Fibroblast of peridontal ligament (primary cell): ENCODE measurements at regions not wholly inside any gene's neighbourhood (a gene's known extent, or its start where the extent isn't known, plus 50 kb on each side); places are given as distances from the start of the nearest gene placed in this dataset.
"Not testable (repeated sequence)": the region's sequence is repeated elsewhere in the genome, so short reads cannot be mapped to it uniquely, and the experiment has no call there.

ENCODE experiments used
- DNase-seq: peaks from one replicate; pipeline ENCODE4 v3.0.0-alpha.2; 2010; ENCODE audit errors: extremely low read depth

DNA sequence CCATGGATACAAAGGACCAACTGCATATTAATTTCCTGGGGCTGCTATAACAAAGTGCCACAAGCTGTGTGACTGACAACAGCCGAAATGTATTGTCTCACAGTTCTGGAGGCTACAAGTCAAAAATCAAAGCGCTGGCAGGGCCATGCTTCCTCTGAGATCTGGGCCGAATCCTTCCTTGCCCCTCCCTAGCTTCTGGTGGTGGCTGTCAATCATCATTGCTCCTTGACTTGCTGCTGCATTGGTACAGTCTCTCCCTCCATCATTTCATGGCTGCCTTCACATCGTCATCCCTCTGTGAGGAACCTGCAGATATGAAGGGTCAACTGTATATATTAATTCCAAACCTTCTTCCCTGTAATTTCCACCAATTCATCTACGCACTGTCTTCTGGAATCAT, 118.3 kb downstream of the EXOC5 start:
- DNase-seq: no peak

DNA sequence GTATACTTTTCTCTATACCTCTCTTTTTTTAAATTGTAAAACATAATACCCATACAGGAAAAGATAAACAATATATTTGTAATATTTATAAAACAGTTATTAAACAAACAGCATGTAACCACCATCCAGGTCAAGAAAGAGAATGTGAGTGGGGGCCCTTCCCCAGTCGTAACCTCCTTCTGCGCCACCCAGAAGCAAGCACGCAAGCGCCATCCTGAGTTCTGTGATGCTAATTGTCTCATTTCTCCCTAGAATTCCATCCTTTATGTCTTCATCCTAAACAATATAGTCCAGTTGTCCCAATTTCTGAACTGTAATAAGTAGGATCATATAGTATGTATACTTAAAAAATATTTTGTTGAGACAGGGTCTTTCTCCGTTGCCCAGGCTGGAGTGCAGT, 129.5 kb downstream of the EXOC5 start:
- DNase-seq: no peak

DNA sequence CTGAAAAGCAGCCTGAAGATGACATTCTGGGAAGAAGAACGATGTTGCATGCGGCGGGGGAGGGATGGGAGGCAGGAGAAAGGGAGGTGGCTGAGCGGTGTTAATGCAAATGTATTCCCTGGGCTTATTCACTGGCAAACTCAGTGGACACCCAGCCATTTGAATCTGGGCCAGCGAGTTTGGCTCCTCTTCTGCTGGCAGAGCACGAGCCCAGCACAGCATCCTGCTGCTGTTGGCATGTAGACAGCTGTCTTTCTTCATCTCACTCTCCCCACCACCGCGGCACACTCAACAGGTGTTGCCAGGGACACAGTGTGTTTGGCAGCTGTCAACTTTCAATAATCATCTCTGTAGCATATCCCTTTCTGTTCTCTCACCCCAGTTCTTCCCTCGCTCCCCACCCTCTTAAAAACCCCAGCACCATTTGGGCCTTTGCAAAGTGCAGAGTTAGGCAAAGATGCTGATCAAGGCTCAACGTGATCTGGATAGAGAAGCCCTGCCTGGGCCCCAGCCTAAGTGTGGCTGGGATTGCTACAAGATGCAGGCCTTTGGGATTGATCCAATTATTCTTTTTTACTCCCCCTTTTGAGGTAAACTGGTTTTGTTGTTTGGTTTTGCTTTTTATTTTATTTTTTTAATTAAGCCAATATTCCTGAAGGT, 131.9 kb downstream of the EXOC5 start:
- no peak for DNase-seq

DNA sequence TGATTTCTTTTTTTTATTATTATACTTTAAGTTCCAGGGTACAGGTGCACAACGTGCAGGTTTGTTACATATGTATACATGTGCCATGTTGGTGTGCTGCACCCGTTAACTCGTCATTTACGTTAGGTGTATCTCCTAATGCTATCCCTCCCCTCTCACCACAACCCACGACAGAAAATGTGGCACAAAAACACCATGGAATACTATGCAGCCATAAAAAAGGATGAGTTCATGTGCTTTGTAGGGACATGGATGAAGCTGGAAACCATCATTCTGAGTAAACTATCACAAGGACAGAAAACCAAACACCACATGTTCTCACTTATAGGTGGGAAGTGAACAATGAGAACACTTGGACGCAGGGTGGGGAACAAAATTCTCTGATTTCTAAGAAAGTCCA, 140.9 kb downstream of the EXOC5 start:
- DNase-seq: not testable (repeated sequence)

DNA sequence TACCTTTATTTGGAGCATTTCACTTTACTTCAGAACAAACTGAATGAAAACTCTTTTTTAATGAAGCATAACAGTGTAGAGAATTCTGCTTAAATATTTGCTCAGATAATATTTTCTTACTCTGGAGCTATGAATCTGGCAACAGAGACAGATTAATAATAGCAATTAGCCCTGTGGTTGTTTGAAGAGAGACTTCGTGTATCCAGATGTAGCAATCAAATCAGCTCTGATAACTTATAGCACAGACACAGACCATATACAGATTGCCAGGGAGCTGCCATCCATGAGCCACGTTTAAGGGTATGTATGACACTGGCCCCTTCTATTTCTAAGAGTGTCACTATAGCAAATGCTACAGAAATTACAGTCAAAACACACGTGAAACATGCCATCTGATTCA, 146.6 kb downstream of the EXOC5 start:
- no peak for DNase-seq

DNA sequence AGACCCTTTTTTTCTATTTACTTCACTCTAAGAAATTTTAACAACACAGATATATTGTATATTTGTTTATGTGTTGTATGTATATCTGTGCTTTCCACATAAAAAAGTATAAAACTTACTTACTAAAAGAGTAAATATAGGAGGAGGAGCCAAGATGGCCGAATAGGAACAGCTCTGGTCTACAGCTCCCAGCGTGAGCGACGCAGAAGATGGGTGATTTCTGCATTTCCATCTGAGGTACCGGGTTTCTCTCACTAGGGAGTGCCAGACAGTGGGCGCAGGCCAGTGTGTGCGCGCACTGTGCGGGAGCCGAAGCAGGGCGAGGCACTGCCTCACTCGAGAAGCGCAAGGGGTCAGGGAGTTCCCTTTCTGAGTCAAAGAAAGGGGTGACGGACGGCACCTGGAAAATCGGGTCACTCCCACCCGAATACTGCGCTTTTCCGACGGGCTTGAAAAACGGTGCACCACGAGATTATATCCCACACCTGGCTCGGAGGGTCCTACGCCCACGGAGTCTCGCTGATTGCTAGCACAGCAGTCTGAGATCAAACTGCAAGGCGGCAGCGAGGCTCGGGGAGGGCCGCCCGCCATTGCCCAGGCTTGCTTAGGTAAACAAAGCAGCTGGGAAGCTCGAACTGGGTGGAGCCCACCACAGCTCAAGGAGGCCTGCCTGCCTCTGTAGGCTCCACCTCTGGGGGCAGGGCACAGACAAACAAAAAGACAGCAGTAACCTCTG, 156.5 kb downstream of the EXOC5 start:
- DNase-seq: not testable (repeated sequence)

DNA sequence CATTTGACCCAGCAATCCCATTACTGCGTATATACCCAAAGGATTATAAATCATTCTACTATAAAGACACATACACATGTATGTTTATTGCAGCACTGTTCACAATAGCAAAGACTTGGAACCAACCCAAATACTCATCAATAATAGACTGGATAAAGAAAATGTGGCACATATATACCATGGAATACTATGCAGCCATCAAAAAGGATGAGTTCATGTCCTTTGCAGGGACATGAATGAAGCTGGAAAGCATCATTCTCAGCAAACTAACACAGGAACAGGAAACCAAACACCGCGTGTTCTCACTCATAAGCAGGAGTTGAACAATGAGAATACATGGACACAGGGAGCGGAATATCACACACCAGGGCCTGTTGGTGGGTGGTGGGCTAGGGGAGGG, 158.3 kb downstream of the EXOC5 start:
- DNase-seq: not testable (repeated sequence)

DNA sequence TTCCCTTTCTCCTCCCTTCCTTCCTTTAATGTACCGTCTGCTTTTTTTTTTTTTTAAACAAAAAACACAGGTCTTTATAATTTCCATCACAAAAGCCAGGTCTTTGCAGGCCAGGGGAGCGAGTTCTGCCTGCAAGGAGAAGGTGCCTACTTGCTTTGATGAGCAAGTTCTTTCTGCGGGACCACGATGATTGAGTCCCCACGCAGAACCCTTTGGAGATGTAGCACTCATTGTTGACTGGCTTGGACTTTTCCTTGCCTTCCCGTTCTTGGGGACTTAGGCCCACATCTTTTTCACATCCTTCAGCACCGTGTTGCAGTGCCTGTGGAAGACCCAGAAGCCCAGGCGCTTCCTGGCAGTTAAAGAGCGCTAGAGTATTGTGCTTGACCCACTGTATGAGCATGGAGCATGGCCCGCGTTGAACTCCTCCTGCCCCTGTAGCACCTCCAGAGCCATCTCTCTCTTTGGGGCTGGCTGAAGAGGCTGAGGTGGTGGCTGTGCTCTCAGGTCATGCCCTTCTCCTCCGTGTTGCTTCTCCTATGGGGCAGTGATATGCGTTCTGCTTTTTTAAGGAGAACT, 177.6 kb downstream of the EXOC5 start:
- DNase-seq: no peak

DNA sequence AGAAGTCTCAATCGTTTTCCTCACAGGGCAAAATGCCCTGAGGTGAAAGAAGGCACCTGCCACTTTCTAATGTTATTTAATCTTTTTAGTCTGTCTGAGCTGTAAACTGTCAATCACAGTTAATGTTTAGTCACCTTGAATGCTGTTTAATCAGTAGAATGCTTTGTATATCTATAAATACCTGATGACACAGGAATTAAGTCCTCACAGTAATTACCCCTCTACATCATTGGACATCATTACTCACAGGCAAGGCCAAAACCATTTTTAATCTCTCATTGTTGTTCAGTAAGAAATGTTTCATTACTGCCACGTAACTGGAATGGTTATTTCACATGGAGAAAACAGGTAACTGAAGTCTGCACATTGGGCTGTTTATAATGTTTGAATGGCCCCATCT, 178.8 kb downstream of the EXOC5 start:
- DNase-seq: no peak

DNA sequence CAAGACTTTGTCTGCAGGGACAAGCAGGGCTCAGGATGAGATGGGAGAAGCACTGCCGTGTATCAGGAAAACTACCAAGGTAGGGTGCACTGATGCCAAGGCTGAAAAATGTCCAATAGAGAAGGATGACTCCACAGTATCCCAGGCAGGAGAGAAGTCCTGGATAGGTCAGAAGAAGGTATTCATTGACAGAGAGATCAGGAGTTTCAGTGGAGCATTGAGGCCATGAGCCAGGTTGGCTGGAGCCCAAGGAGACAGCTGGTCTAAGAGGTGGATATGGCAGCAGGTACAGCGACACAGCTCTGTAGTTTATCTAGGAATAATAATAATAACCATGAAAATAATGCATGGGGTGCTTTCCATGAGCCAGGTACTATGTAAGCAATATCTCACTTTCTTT, 180.9 kb downstream of the EXOC5 start:
- DNase-seq: no peak

DNA sequence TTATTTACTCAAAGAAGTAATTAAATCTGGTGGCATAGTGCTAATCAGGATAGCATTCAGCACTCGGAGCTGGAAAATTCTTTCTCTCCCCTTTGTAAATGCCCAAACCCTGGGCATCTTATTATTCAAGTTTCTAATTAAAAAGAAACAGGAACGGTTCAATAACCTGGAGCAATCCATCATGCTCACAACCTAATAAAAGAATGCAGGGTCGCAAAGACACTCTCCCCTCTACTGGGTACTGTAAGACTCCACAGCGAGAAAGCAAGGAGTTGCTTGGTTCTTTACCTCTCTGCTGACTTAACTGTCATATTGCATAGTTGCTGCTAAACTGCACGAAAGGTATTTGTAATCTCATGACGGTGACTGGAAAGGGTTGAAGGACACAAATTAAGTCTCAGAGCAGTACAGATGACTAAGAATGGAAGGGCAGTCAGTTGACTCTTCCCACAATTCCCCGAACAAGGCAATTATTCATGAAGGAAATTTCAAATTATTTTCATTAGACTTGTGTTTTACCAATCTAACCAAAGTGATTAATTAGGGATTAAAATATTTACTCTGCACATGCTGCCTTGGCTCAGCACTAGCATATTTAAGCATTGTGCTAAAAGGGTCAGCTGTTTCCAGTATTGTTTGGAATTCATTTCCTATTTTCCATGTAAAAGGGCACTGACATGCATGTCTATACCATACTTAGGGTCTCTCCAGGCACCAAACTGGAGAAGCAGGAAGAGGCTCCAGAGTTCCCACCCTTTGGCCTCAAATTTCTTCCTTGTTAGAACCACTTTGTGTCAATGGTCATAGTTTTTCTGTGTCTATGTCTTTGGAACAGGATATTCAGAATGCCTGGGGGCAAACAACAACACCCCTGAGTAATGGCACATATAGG, 182.2 kb downstream of the EXOC5 start:
- DNase-seq: no peak

DNA sequence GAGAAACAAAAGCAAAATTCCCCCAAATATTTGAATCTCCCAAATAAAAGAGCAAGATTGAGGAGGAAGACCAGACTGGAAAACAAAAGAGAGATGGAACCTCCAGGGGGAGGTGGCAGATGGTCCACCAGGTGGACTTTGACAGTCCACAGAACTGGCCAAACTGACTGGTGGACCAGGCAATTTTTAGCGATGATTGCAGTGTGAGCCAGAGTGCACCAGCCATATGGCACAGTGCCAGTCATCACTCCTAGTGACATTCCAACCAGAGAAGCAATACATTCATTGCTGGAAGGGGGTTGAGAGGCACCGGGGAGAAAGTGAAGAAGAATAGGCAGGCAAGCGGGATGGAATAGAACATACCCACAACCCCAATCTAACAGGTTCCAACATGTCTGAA, 182.9 kb downstream of the EXOC5 start:
- DNase-seq: no peak

DNA sequence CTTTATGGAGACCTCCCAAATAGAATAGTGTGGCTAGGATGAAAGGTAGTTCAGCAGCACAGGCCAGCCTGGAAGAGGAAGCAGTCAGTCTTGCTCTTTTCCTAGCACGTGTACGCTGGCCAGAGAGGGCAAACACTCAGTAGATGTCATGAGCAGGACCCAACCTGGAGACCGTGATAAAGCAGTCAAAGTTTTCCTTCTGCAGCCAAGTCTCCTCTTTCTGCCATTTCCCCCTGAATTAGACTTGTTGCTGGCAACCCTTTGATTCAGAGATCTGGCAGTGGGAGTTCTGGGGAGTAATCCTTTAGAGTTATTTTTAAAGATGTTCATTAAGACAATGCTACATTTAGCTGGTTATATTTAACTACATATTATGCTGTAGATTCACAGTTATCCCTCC, 183.7 kb downstream of the EXOC5 start:
- DNase-seq: no peak

DNA sequence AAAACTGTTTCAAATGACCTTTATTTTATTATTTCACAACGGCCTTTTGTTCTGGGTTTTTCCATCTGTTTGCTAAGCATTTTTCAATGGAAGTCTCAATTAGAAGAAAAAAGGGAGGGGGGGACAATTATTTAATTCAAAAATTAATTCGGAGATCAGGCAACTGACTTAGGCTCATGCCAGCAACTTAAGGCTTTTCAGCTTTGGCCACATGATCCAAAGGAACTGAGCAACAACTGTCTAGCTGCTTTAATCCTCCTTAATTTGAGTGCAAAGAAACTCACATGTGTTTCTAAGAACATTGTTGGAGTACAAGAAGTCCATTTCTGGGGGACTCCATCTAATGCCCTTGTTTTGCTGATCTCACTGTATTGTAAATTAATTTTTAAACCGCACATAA, 188.0 kb downstream of the EXOC5 start:
- no peak for DNase-seq

DNA sequence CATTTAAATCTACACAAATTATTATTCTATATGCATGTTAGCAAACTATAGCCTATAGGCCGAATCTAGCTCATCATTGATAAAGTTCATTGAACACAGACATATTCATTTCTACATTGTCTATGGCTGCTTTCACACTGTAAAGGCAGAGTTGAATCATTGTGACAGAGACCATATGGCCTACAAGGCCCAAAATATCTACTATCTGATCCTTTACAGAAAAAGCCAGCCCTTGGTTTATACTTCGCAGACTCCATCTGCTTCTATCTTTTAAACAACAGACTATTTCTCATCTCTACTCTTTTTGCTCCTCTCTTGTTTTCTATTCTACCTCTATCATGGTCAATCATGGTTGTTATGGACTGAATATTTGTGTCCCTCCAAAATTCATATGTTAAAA, 190.7 kb downstream of the EXOC5 start:
- DNase-seq: no peak

DNA sequence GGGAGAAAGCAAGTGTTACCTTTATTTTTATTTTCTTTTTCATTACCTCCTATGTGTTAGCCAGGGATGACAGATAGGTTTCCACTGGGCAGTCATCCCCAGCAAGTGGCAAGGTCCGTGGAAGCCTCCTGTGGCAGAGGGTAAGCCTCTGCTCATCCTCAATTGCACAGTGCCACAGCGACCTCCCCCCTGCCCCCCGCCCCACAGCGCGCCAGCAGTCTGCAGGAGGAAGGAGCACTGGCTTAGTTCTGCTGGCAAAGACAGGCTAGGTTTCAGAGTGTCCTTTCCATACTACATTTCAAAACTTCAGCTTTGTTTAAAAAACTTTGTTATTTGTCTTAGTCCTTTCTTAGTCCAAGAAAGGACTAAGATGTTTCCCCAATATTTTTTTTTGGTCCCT, 194.7 kb downstream of the EXOC5 start:
- no peak for DNase-seq

DNA sequence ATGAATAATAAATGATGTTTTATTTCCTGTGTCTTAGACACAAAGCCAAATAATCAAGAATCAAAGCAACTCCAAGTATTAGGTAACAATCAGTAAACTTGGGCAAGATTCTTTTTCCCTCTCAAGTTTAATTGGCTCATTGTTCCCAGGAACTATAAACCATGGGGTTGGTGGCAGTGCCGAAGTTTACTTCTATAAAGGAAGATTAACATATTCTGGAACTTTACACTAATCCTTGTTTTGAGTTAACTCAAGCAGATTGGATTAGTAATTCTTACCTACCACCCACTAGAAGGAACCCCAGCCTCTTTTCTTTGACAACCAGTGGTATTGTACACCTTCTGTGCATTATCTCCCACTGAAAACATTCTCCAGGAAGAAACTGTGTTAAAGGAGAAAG, 197.1 kb downstream of the EXOC5 start:
- DNase-seq: no peak

DNA sequence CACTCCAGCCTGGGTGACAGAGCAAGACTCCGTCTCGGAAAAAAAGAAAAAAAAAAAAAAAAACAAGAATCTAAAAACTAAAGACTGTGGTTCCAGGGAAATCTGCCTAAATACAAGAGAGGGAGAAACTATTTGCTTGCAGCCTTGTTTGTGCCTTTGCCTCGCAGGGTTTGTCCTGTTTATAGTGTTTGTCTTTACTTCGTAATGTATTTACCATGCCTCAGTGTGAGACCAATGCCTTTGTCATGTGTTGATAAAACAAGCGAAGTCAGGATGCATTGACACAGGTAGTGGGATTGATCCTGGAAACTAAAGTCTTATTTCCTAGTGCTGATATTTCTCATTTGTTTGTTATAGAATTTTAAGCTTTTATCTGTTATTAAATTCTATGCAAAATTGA, 199.0 kb downstream of the EXOC5 start:
- no peak for DNase-seq

DNA sequence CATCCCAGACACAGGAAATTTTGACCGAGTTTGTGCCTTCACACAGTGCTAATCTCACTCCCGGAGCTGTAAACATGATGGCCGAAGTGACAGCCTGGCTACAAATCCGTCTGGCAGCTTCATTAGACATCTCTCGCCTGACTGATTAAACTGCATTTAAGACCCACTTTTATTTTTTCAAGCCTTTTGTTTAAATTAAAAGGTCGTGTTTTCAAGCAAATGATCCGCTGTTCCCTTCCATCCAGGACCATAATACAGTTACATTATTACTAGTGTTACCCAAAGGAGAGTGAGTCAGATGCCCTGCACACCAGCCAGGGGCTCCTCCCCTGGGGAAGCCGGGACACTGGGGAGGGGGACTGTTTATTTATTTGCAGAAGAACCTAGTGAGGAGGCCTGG, 200.2 kb downstream of the EXOC5 start:
- no peak for DNase-seq

DNA sequence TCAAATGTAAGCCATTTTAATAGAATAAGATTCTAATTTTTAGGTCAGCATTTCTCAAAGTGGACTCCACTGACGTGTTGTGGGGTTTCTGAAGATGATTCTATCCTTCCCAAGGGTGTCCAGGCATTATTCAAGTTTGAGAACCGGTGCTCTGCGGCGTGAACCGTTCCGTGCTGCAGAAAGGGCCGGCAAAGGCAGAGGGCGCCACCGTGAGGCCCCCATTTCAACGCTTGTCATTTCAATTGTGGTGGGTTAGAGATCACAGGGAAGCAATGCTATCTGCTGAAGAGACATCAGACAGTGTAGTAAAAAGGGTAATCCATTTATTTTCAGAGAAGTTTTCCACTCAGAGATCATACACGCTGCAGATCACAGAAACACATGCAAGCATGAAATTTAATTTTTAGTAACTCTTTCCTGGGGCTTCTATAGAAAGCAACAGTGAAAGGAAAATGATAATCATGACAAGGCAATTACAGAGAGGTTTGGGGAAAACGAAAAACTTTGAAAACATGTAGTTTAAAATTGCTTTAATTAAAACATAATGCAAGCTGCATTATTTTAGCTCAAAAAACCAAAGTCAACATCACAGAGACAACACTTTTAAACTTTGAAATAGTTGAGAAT, 201.7 kb downstream of the EXOC5 start:
- DNase-seq: peak; percentile 1

DNA sequence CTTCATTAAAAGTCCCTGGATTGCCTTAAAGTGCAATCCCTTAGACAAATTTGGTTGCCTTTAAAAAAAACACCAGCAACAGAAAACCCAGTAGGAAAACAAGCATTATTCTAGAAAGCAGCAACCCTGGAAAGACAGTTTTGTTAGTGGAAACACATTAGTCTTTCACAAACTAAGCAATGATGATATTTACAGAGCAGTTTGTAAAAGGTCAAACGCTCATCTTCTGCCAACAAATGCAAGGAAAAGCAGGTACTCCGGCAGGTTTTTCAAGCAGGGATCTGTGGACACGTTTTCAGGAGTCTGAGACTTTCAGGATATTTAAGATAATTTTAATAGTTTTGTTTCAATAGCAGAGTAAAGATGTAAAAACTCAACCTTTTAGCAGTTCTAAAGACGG, 202.2 kb downstream of the EXOC5 start:
- no peak for DNase-seq
